Frontal cortex (tissue), 3 donors: ENCODE measurements at regions not wholly inside any gene's neighbourhood (a gene's known extent, or its start where the extent isn't known, plus 50 kb on each side); places are given as distances from the start of the nearest gene placed in this dataset.
"Not testable (repeated sequence)": the region's sequence is repeated elsewhere in the genome, so short reads cannot be mapped to it uniquely, and the experiment has no call there.

Experiments
- DNase-seq, 2 donors: peaks; one replicate each; pipeline ENCODE4 v3.0.0; 2012; ENCODE audit warnings: low spot score in 2 of 2
- FAIRE-seq: peaks from 2 replicates; lab custom pipeline; 2012; peaks lifted over from hg19 to GRCh38; lab: Jason Lieb, UNC
- donor health status: control.
- donor health status: control.
- donor health status: control.

DNA sequence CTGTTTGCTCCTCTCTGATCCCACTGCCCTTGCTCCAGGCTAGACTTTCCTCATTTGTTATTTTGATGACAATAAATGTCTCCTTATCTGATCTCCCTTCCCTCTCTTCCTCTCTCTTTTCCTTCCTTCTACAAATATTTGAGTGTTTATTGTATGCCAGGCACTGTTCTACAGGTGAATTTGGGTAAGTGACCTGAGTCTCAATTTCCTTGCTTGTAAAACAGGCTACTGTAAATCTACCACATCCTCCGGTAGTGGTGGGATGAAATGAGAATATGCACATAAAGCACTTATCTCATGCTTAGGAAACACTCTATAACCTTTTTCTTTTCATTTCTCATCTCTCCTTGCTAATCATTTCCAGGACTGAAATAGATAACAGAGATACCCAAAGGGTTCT, 86.4 kb downstream of the HMHB1 start:
- FAIRE-seq: no peak
- DNase-seq: no peak

GRCh38 chr5:143898916-143899591, 87.1 kb downstream of the HMHB1 start:
- DNase-seq (no peak), FAIRE-seq (no peak)

DNA sequence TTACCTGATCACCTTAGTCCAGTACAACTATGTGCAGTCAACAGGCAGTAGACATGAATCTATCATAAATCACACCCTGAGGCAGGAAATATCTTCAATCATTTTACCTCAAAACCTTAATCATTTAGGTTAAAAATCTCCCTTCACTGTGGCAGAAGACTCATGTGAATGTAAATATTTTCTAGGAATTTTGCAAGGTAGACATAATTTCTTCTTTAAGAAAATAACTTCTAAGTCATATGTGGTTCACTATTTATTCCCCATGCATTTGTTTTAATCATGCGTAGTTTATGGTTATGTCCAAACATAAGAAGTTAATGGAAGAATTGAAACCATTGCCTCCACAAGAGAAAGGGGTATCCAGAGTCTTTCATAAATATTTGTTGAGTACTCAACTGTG, 97.0 kb downstream of the HMHB1 start:
- no peak for DNase-seq

DNA sequence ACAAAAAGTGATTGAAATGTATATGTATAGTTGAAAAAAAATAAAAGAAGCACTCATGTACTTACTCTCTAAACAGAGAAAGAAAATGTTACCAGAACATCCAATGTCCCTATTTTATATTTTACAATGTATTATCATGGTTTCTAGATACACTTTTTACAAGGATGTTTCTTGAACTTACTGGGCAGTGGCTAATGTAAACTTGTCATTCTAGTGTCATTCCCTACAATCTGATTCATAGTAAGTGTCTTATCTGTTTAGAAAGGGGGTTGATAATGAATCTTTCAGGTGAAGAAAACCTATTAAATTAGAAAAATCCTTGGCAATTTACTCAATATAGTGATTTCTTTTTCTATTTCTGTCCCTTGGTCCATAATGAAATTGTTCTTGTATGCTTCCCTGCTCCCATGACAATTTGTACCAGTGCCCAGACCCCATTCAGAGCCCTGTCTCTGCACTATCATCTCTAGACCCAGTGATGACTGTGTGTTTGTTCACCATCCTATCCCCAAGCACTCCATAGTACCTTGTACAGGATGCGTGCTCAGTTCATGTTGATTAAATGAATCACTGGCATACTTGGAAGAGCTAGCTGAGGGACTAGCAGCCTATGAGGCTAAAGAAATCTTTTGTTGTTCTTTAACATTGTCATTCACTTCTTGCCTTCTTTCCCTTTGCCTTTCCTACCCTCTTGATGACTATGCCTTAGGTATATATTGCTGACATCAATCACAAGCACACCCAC, 101.2 kb downstream of the HMHB1 start:
- DNase-seq (no peak), FAIRE-seq (no peak)

More for the DNA sequence above, 97.0 kb downstream of the HMHB1 start:
- no peak for FAIRE-seq

- no peak for DNase-seq
- no peak for FAIRE-seq
Measured at GRCh38 chr5:143914756-143915155, 102.8 kb downstream of the HMHB1 start.

GRCh38 chr5:143916451-143916850, 104.5 kb downstream of the HMHB1 start:
- DNase-seq: no peak
- FAIRE-seq: no peak

- DNase-seq (no peak), FAIRE-seq (no peak)
Measured at GRCh38 chr5:143918961-143919360, 107.0 kb downstream of the HMHB1 start.

GRCh38 chr5:143920772-143921171, 108.8 kb downstream of the HMHB1 start:
- DNase-seq: no peak
- no peak for FAIRE-seq

- DNase-seq (no peak), FAIRE-seq (no peak)
Measured at GRCh38 chr5:143921525-143922311, 109.8 kb downstream of the HMHB1 start.

GRCh38 chr5:143922718-143923117, 110.8 kb downstream of the HMHB1 start:
- FAIRE-seq (no peak), DNase-seq (no peak)

- FAIRE-seq: no peak
- no peak for DNase-seq
Measured at GRCh38 chr5:143923634-143924266, 111.8 kb downstream of the HMHB1 start.

GRCh38 chr5:143924311-143924978, 112.5 kb downstream of the HMHB1 start:
- no peak for FAIRE-seq
- no peak for DNase-seq

- FAIRE-seq, DNase-seq: not testable (repeated sequence)
Measured at GRCh38 chr5:143924979-143925325, 113.0 kb downstream of the HMHB1 start.

- FAIRE-seq: no peak
- DNase-seq: no peak
Measured at GRCh38 chr5:143929486-143929885, 117.5 kb downstream of the HMHB1 start.

DNA sequence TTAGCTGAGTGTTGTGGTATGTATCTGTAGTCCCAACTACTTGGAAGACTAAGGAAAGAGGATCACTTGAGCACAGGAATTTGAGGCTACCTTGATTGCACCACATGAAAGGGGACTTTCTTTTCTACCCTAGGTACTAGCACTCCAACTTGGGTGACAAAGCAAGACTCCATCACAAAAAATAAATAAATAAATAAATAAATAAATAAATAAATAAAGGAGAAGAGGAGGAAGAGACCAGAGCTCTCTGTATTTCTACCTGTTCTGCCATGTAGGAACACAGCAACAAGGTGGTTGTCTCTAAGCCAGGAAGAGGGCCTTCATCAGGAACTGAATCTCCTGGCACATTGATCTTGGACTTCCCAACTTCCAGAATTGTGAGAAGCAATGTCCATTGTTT, 118.6 kb downstream of the HMHB1 start:
- FAIRE-seq: no peak
- no peak for DNase-seq

- no peak for FAIRE-seq
- no peak for DNase-seq
Measured at GRCh38 chr5:143931476-143931875, 119.5 kb downstream of the HMHB1 start.

DNA sequence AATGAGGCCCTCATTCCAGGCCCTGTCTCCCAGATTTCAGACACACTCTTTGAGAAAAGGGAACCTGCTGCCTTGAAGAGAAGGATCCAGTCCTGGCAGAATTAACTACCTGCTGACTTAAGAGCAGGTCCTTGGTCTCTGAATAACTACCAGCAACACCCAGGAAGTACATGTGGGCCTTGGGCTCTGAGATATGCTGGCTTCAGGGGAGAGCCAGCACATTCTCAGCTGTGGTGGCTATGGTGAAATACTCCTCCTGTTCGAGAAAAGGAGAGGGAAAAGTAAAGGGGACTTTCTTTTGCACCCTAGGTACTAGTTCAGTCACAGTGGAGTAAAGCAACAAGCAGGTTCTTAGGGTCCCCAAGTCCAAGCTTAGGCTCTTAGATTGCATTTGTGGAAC, 120.0 kb downstream of the HMHB1 start:
- no peak for FAIRE-seq
- DNase-seq: no peak

DNA sequence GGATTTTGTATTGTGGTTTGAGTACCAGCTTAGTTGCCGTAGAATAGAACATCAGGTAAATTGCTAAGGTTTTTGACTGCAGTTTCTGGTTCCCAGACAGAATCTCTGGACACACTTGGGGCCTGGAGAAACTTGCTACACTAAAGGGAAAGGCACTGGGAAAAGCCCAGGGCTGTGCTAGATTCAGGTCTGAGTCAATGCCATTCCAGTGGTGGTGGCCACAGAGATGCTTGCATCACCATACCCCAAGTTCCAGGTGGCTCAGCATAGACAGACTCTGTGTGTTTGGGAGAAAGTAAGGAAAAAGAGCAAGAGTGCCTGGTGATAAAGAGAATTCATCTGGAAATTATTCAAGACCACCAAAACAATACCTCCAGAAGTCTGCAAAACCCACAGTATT, 120.6 kb downstream of the HMHB1 start:
- DNase-seq (no peak), FAIRE-seq (no peak)

GRCh38 chr5:143933451-143933850, 121.5 kb downstream of the HMHB1 start:
- FAIRE-seq (no peak), DNase-seq (no peak)

- FAIRE-seq (no peak), DNase-seq (no peak)
Measured at GRCh38 chr5:143934821-143935220, 122.9 kb downstream of the HMHB1 start.
